Gastrocnemius medialis (tissue), 4 donors: ENCODE measurements at regions not wholly inside any gene's neighbourhood (a gene's known extent, or its start where the extent isn't known, plus 50 kb on each side); places are given as distances from the start of the nearest gene placed in this dataset.

Experiments used
- ATAC-seq, 2 donors: fragments of 150-250 bp; one replicate each; pipeline ENCODE4 v1.9.1; 2016
- DNase-seq, 2 donors: peaks; one replicate each; pipeline ENCODE4 v3.0.0-alpha.2; 2019
- H3K27ac ChIP-seq, 4 donors: fragments of 200-600 bp; sonication (generic); 1 replicate in 1 of 4; 2 replicates in 3 of 4; pipeline ENCODE4 v1.5.1; 2016 to 2018; ENCODE audit warnings: mild to moderate bottlenecking in 2 of 4, moderate library complexity in 1 of 4
- H3K27me3 ChIP-seq, 3 donors: fragments of 200-600 bp; sonication (generic) in 2 of 3; 1 replicate in 1 of 3; 2 replicates in 2 of 3; pipeline versions ENCODE4 v1.5.1 to v1.6.0; 2016 to 2019; ENCODE audit warnings: mild to moderate bottlenecking in 1 of 3, moderate library complexity in 1 of 3
- H3K36me3 ChIP-seq, 2 donors: fragments of 200-600 bp; sonication (generic) in 1 of 2; one replicate each; pipeline ENCODE4 v1.5.1; 2017 to 2018
- H3K4me1 ChIP-seq, 2 donors: fragments of 200-600 bp; sonication (generic) in 1 of 2; one replicate each; pipeline ENCODE4 v1.5.1; 2016 to 2017; ENCODE audit warnings: mild to moderate bottlenecking in 2 of 2
- H3K4me3 ChIP-seq, 4 donors: fragments of 200-600 bp; sonication (generic) in 3 of 4; 1 replicate in 1 of 4; 2 replicates in 3 of 4; pipeline ENCODE4 v1.5.1; 2016 to 2019; ENCODE audit warnings: mild to moderate bottlenecking in 2 of 4
- H3K9me3 ChIP-seq, 3 donors: fragments of 200-600 bp; sonication (generic) in 2 of 3; 1 replicate in 1 of 3; 2 replicates in 2 of 3; pipeline ENCODE4 v1.5.1; 2016 to 2019
- POLR2A ChIP-seq, 2 donors: fragments of 450-650 bp; IDR thresholded peaks; one replicate each; pipeline ENCODE4 v1.6.1; 2017; ENCODE audit warnings: antibody characterized with exemption in 2 of 2, mild to moderate bottlenecking in 2 of 2, moderate library complexity in 2 of 2
- in situ Hi-C, 4 donors: fragments of 200-750 bp; cut with MboI; loops; one replicate each; pipeline versions ENCODE4 v1.15.0 to v1.8.0; 2017; ENCODE audit warnings: low sequenced_read_pairs in 4 of 4
- intact Hi-C: fragments of 100-400 bp; cut with DNase I; formaldehyde crosslinking; loops from one replicate; pipeline ENCODE4 v1.15.1; 2023; ENCODE audit warnings: low total_unique reads
- TF ChIP-seq, protein P1 (sequence below), 5 experiments: fragments of 450-650 bp in 3 of 5; fragments of 200-600 bp in 2 of 5; sonication (generic) in 2 of 5; IDR thresholded peaks in 4 of 5; conservative IDR thresholded peaks in 1 of 5; 1 replicate in 4 of 5; 2 replicates in 1 of 5; pipeline ENCODE4 v1.5.1; 2016 to 2019; ENCODE audit warnings: antibody characterized with exemption in 5 of 5, mild to moderate bottlenecking in 3 of 5, moderate library complexity in 3 of 5

DNA sequence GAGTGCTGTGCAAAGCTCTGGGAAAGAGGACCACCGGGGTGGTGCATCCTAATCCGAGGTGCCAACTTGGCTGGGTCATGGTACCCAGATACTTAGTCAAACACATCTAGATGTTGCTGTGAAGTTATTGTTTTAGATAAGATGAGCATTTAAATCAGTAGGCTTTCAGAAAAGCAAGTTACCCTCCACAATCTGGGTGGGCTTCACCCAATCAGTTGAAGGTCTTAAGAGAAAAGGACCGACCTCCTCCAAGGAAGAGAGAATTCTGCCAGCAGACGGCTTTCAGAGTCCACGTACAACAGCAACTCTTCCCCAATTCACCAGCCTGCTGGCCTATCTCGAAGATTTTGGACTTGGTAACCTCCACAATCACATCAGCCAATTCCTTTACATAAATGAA, 338.1 kb downstream of the C16orf95 start:
- ATAC-seq (no peak), DNase-seq (no peak)
- H3K4me1 ChIP-seq = no peaks in the 10 kb centered on the region
- intact Hi-C loops = no loop called here
- H3K27ac ChIP-seq = no peak overlapping the region
- TF ChIP-seq, protein P1, sequence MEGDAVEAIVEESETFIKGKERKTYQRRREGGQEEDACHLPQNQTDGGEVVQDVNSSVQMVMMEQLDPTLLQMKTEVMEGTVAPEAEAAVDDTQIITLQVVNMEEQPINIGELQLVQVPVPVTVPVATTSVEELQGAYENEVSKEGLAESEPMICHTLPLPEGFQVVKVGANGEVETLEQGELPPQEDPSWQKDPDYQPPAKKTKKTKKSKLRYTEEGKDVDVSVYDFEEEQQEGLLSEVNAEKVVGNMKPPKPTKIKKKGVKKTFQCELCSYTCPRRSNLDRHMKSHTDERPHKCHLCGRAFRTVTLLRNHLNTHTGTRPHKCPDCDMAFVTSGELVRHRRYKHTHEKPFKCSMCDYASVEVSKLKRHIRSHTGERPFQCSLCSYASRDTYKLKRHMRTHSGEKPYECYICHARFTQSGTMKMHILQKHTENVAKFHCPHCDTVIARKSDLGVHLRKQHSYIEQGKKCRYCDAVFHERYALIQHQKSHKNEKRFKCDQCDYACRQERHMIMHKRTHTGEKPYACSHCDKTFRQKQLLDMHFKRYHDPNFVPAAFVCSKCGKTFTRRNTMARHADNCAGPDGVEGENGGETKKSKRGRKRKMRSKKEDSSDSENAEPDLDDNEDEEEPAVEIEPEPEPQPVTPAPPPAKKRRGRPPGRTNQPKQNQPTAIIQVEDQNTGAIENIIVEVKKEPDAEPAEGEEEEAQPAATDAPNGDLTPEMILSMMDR (IDR thresholded peaks at IDR 0.05 in 4 of 5, conservative IDR thresholded peaks at IDR 0.05 in 1 of 5) = no peak
- TF ChIP-seq POLR2A (IDR thresholded peaks at IDR 0.05) = no peak
- no peak overlapping the region for H3K4me3 ChIP-seq
- in situ Hi-C loops = no loop called here
- no peaks in the 10 kb centered on the region for H3K36me3 ChIP-seq
- no peaks in the 10 kb centered on the region for H3K9me3 ChIP-seq
- H3K27me3 ChIP-seq = peaks cover 0 to 7% (median 0%) of the 10 kb centered on the region in 3 donors

DNA sequence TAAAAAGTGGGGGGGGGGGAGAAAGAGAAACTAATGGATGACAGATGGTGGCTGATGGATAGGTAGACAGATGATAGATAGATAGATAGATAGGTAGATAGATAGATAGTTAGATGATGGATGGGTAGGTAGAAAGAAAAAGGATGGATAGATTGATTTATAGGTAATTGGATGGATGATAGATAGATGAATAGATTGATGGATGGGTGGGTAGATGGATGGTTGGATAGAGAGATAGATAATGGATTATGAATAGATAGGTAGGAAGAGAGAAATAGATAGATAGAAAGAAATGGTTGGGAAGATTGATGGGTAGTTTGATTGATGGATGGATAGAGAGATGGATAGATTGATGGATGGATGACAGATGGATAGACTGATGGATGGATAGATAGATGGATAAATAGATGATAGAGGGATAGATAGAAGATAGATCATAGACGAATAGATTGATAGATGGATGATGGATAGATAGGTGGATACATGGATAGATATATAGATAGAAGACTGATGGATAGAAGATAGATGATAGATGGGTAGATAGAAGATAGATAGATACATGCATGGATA, 337.1 kb downstream of the C16orf95 start:
- ATAC-seq (no peak), DNase-seq (no peak)
- no peak overlapping the region for H3K27ac ChIP-seq
- intact Hi-C loops = no loop called here
- H3K9me3 ChIP-seq = no peaks in the 10 kb centered on the region
- no peak overlapping the region for H3K4me3 ChIP-seq
- peaks cover 0 to 7% (median 0%) of the 10 kb centered on the region in 3 donors for H3K27me3 ChIP-seq
- H3K36me3 ChIP-seq = no peaks in the 10 kb centered on the region
- no peaks in the 10 kb centered on the region for H3K4me1 ChIP-seq
- TF ChIP-seq, protein P1 (IDR thresholded peaks at IDR 0.05 in 4 of 5, conservative IDR thresholded peaks at IDR 0.05 in 1 of 5) = no peak
- no peak for TF ChIP-seq POLR2A (IDR thresholded peaks at IDR 0.05)
- in situ Hi-C loops = no loop called here

DNA sequence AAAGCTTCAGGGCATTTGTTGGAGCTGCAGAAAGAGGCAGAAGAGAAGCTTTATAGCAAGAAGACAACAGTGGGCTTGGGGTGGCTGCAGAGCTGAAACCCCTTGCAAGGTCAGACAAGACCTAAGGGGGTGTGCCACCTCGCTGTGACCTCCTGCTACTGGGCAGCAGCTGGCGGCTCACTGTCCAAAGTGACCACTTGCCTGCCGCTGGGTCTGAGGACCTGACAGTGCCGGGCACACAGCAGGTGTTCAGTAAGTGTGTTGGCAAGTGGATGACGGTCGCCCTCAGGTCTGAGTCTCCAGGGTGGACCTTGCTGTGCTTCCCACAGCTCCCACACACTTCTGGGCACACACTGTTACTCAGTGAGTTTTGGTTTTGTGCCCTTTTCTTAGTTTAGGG, 336.5 kb downstream of the C16orf95 start:
- ATAC-seq (no peak), DNase-seq (no peak)
- intact Hi-C loops = no loop called here
- Histone ChIP-seq H3K4me1 (no peaks in the 10 kb centered on the region), H3K9me3 (no peaks in the 10 kb centered on the region), H3K27ac (no peak overlapping the region), H3K27me3 (peaks cover 0 to 7% (median 0%) of the 10 kb centered on the region in 3 donors), H3K36me3 (no peaks in the 10 kb centered on the region), H3K4me3 (no peak overlapping the region)
- in situ Hi-C loops = no loop called here
- TF ChIP-seq, protein P1 (IDR thresholded peaks at IDR 0.05 in 4 of 5, conservative IDR thresholded peaks at IDR 0.05 in 1 of 5) = no peak
- no peak for TF ChIP-seq POLR2A (IDR thresholded peaks at IDR 0.05)

DNA sequence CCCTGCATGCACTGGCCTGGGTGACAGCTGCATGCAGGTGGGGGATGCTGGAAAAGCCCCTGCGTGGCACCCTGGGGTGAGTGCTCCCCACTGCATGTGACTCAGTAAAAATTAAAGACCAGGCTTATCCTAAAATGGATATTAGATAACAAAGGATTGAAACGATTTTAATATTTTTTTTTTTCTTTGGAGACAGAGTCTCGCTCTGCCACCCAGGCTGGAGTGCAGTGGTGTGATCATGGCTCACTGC, 334.9 kb downstream of the C16orf95 start:
- in situ Hi-C loops (no loop called here), intact Hi-C loops (no loop called here)
- Histone ChIP-seq H3K4me3 (no peak overlapping the region), H3K9me3 (no peaks in the 10 kb centered on the region), H3K36me3 (no peaks in the 10 kb centered on the region), H3K27me3 (peaks cover 0 to 7% (median 0%) of the 10 kb centered on the region in 3 donors), H3K27ac (no peak overlapping the region), H3K4me1 (no peaks in the 10 kb centered on the region)
- ATAC-seq (no peak), DNase-seq (no peak)
- TF ChIP-seq, protein P1 (IDR thresholded peaks at IDR 0.05 in 4 of 5, conservative IDR thresholded peaks at IDR 0.05 in 1 of 5) = no peak
- no peak for TF ChIP-seq POLR2A (IDR thresholded peaks at IDR 0.05)

DNA sequence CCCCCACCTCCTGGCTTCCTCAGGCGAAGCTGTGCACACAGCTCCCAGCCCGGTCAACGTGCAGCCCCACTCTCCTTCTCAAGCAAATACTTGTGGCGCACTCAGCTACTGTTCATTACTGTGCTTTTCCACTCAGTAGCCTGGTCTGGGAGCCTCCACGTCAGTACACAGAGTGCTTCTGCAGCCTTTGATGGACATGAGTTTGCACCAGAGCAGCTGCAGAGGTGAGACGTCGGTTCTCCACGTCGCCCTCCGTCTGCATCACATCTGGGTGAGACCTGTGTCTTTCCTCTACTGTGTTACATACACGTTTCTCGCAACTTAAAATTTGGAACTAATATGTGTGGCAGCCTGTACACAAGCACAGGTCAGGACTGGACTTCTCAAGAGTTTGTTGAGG, 334.3 kb downstream of the C16orf95 start:
- in situ Hi-C loops = no loop called here
- intact Hi-C loops = no loop called here
- TF ChIP-seq, protein P1 (IDR thresholded peaks at IDR 0.05 in 4 of 5, conservative IDR thresholded peaks at IDR 0.05 in 1 of 5) = no peak
- TF ChIP-seq POLR2A (IDR thresholded peaks at IDR 0.05) = no peak

More for the DNA sequence above, 334.3 kb downstream of the C16orf95 start:
- no peaks in the 10 kb centered on the region for H3K36me3 ChIP-seq
- no peak overlapping the region for H3K27ac ChIP-seq
- no peaks in the 10 kb centered on the region for H3K4me1 ChIP-seq
- H3K27me3 ChIP-seq = peaks cover 0 to 7% (median 0%) of the 10 kb centered on the region in 3 donors
- H3K9me3 ChIP-seq = no peaks in the 10 kb centered on the region
- no peak for ATAC-seq
- no peak for DNase-seq
- H3K4me3 ChIP-seq = no peak overlapping the region
